ENCODE measurements at regions not wholly inside any gene's neighbourhood (a gene's known extent, or its start where the extent isn't known, plus 50 kb on each side); places are given as distances from the start of the nearest gene placed in this dataset.

DNA sequence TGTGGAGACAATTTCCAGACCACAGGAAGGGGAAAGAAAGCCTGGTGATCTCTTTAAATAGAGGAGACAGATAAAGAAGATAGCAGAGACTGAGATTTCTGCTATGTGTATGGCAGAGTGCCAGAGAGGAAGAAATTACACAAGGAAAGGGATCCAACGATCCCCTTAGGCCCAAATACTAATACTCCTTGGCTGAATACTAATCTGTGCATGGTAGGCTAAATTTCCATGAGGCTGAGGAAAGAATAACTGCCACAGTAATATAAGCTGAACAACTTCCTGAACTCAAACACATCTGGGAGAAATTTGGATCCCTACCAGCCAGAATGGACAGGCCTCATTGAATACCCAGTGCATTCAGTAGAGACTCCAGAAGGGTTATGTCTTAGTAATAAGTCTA, 83.3 kb upstream of the TNFAIP3 start:
- H3K79me2 ChIP-seq (ENCODE audit: control insufficient read depth in 1 of 2, insufficient read depth in 2 of 2, low read length in 2 of 2): no peaks in the 10 kb centered on the region

More for the DNA sequence above, 83.3 kb upstream of the TNFAIP3 start:
- H3K23me2 ChIP-seq (ENCODE audit: low read depth, low read length): no peaks in the 10 kb centered on the region
- H3K79me1 ChIP-seq (ENCODE audit: low read depth, low read length): no peaks in the 10 kb centered on the region
- no peak overlapping the region for H2AFZ ChIP-seq (ENCODE audit: low read length)
- no peak overlapping the region for H2AK5ac ChIP-seq (ENCODE audit: low read depth, low read length)
- FAIRE-seq: no peak
- H3K36me3 ChIP-seq (ENCODE audit: control insufficient read depth in 2 of 4, insufficient read depth in 4 of 4, low read length in 3 of 4): no peaks in the 10 kb centered on the region
- H2BK20ac ChIP-seq (ENCODE audit: low read length): no peak overlapping the region
- H3K27ac ChIP-seq (ENCODE audit: low read depth, low read length): no peak overlapping the region
- no peak overlapping the region for H3K14ac ChIP-seq (ENCODE audit: insufficient read length)
- H3K18ac ChIP-seq (ENCODE audit: extremely low read depth, low read length): no peak overlapping the region
- H4K8ac ChIP-seq (ENCODE audit: extremely low read depth, insufficient read depth, low read length): no peak overlapping the region
- no peak for TF ChIP-seq CREB1 (IDR thresholded peaks at IDR 0.05)
- TF ChIP-seq RAD21 (IDR thresholded peaks at IDR 0.05 in 1 of 2, conservative IDR thresholded peaks at IDR 0.05 in 1 of 2; ENCODE audit: low read depth in 2 of 2, low read length in 2 of 2): no peak
- no peak for TF ChIP-seq RBBP5 (IDR thresholded peaks at IDR 0.05; ENCODE audit: borderline replicate concordance, low read depth, low read length)
- TF ChIP-seq HDAC2 (IDR thresholded peaks at IDR 0.05; ENCODE audit: borderline replicate concordance in 1 of 2, low read depth in 2 of 2, low read length in 2 of 2): no peak
- TF ChIP-seq TEAD4 (IDR thresholded peaks at IDR 0.05; ENCODE audit: low read depth, low read length): no peak
- no peak for TF ChIP-seq YY1 (IDR thresholded peaks at IDR 0.05; ENCODE audit: low read depth, low read length)
- no peak for TF ChIP-seq JUN (IDR thresholded peaks at IDR 0.05; ENCODE audit: low read depth, low read length)
- TF ChIP-seq CHD1 (IDR thresholded peaks at IDR 0.05; ENCODE audit: low read depth, low read length): no peak
- no peak overlapping the region for H3K56ac ChIP-seq (replicated peaks; ENCODE audit: insufficient read length, low read depth, low read length)
- H3K4me1 ChIP-seq (replicated peaks in 1 of 4; ENCODE audit: control insufficient read depth in 3 of 4, insufficient read depth in 4 of 4, low read length in 3 of 4): no peaks in the 10 kb centered on the region
- no peak overlapping the region for H3K4me2 ChIP-seq (ENCODE audit: insufficient read depth in 1 of 2, low read depth in 2 of 2, low read length in 2 of 2)
- no peak overlapping the region for H2BK120ac ChIP-seq (replicated peaks; ENCODE audit: low read depth, low read length)
- H3K23ac ChIP-seq (ENCODE audit: insufficient read length): no peak overlapping the region
- no peaks in the 10 kb centered on the region for H3K9me3 ChIP-seq (ENCODE audit: insufficient read depth in 2 of 2, low read depth in 1 of 2, low read length in 1 of 2)
- no peak overlapping the region for H3K4me3 ChIP-seq (ENCODE audit: extremely low read depth in 1 of 4, insufficient read depth in 2 of 4, low read depth in 3 of 4, low read length in 4 of 4)
- H3K4ac ChIP-seq (replicated peaks; ENCODE audit: insufficient read length, low read depth, low read length): no peak overlapping the region
- H2BK12ac ChIP-seq (ENCODE audit: low read depth, low read length): no peak overlapping the region
- no peaks in the 10 kb centered on the region for H3K27me3 ChIP-seq (replicated peaks in 1 of 4; ENCODE audit: control insufficient read depth in 3 of 4, extremely low read depth in 1 of 4, insufficient read depth in 3 of 4, low read length in 3 of 4)
- no peak overlapping the region for H4K91ac ChIP-seq (replicated peaks; ENCODE audit: insufficient read length, low read length)
- CTCF ChIA-PET (ENCODE audit: partially characterized antibody): interaction anchor here (0.8 to 1.4 kb wide), 3 partner anchors 16 to 161 kb away, joined by 3 read pairs; no protein-coding TSS in a partner anchor
- no peak overlapping the region for H2BK15ac ChIP-seq (ENCODE audit: low read length)
- no peak for DNase-seq (ENCODE audit: low read depth in 1 of 2, low spot score in 2 of 2)
- H2BK5ac ChIP-seq (ENCODE audit: low read depth, low read length): no peak overlapping the region
- POLR2A ChIA-PET (ENCODE audit: partially characterized antibody): no interaction called here
- WGBS, 2 experiments (ENCODE audit: extremely low coverage in 1 of 2, insufficient coverage in 1 of 2, insufficient read length in 1 of 2, insufficient replicate concordance in 2 of 2, low coverage in 1 of 2, low lambda C conversion rate in 2 of 2, missing lambda C conversion rate in 1 of 2): 92% methylated on average over 1 of the region's 1 CpG; no CpG with 5 or more reads in 1 of the 2 experiments
- no peak overlapping the region for H3K9ac ChIP-seq (replicated peaks in 1 of 4; ENCODE audit: extremely low read depth in 1 of 4, low read depth in 3 of 4, low read length in 3 of 4)
- no peak overlapping the region for H4K5ac ChIP-seq (ENCODE audit: insufficient read length, low read depth, low read length)
- no peaks in the 10 kb centered on the region for H4K20me1 ChIP-seq (replicated peaks in 1 of 2; ENCODE audit: control insufficient read depth in 1 of 2, insufficient read depth in 2 of 2, low read length in 2 of 2)

Data from H1 (cell line).